RWPE1 (cell line): ENCODE measurements at regions not wholly inside any gene's neighbourhood (a gene's known extent, or its start where the extent isn't known, plus 50 kb on each side); places are given as distances from the start of the nearest gene placed in this dataset.

Experiments
- CTCF ChIA-PET: fragments of 350-600 bp; sonication (Branson Sonifier 250); formaldehyde crosslinking; extraction: SDS; loops from one replicate; lab custom pipeline; 2021; lab: Yijun Ruan, JAX
- POLR2A ChIA-PET: fragments of 400-600 bp; formaldehyde crosslinking; extraction: SDS; loops from one replicate; lab custom pipeline; 2020; ENCODE audit warnings: antibody characterized with exemption; ENCODE audit not compliant: low non-redundant PET; lab: Yijun Ruan, JAX
- DNase-seq: peaks from one replicate; pipeline ENCODE4 v3.0.0; 2012; ENCODE audit warnings: low spot score
- H3K27ac ChIP-seq: fragments of 450-650 bp; 2 replicates; pipeline ENCODE4 v1.5.1; 2017
- CTCF ChIP-seq: fragments of 450-650 bp; conservative IDR thresholded peaks from 2 replicates; pipeline ENCODE4 v1.5.1; 2017; ENCODE audit warnings: low read depth, mild to moderate bottlenecking

- POLR2A ChIA-PET: no interaction called here
- CTCF ChIA-PET: no interaction called here
- no peak overlapping the region for H3K27ac ChIP-seq
Measured at GRCh38 chr2:157181234-157181633, 76.3 kb upstream of the GALNT5 start.

GRCh38 chr2:157182204-157182709 lies 75.2 kb upstream of the GALNT5 start:
- POLR2A ChIA-PET: no interaction called here
- CTCF ChIA-PET: interaction anchor here (0.6 to 1.0 kb wide), 2 partner anchors 10 to 161 kb away, joined by 3 read pairs; no protein-coding TSS in a partner anchor
- peak overlapping the region; percentile 69; the same call in 1 of the 2 replicates for H3K27ac ChIP-seq
- DNase-seq: no peak
- TF ChIP-seq CTCF: no peak

More at GRCh38 chr2:157181234-157181633, 76.3 kb upstream of the GALNT5 start:
- no peak for TF ChIP-seq CTCF
- DNase-seq: no peak

GRCh38 chr2:157182834-157183396 lies 74.6 kb upstream of the GALNT5 start:
- no peak overlapping the region; the same call in 1 of the 2 replicates for H3K27ac ChIP-seq
- ChIA-PET POLR2A (no interaction called here), CTCF (interaction anchor here (1.0 kb wide), 1 partner anchor 9 kb away, joined by 3 read pairs; no protein-coding TSS in a partner anchor)
- no peak for TF ChIP-seq CTCF
- peak; percentile 64 for DNase-seq

GRCh38 chr2:157184161-157184895 lies 73.2 kb upstream of the GALNT5 start:
- ChIA-PET POLR2A (no interaction called here), CTCF (interaction anchor here (0.6 kb wide), 1 partner anchor 1798 kb away, joined by 3 read pairs; no protein-coding TSS in a partner anchor)
- peak overlapping the region; percentile 62 for H3K27ac ChIP-seq
- no peak for TF ChIP-seq CTCF
- no peak for DNase-seq

GRCh38 chr2:157185476-157186227 lies 71.9 kb upstream of the GALNT5 start:
- ChIA-PET CTCF (no interaction called here), POLR2A (no interaction called here)
- no peak for DNase-seq
- no peak overlapping the region for H3K27ac ChIP-seq
- no peak for TF ChIP-seq CTCF

- peak; percentile 10 for DNase-seq
- no peak for TF ChIP-seq CTCF
- POLR2A ChIA-PET: no interaction called here
- CTCF ChIA-PET: no interaction called here
- H3K27ac ChIP-seq: no peak overlapping the region
Measured at GRCh38 chr2:157190151-157190550, 67.4 kb upstream of the GALNT5 start.
